AML-193 (cell line): ENCODE measurements at regions not wholly inside any gene's neighbourhood (a gene's known extent, or its start where the extent isn't known, plus 50 kb on each side); places are given as distances from the start of the nearest gene placed in this dataset.

Source experiments
- DNase-seq, 2 experiments: peaks; one replicate each; lab custom pipeline; 2025; lab: John Stamatoyannopoulos, UW

GRCh38 chr12:46572644-46573346 is 200.2 kb upstream of the SLC38A2 start:
- DNase-seq, result no peak

- DNase-seq, result no peak
Measured at GRCh38 chr12:46571608-46572007, 199.0 kb upstream of the SLC38A2 start.

GRCh38 chr12:46569826-46570439 is 197.4 kb upstream of the SLC38A2 start:
- DNase-seq, result no peak

DNA sequence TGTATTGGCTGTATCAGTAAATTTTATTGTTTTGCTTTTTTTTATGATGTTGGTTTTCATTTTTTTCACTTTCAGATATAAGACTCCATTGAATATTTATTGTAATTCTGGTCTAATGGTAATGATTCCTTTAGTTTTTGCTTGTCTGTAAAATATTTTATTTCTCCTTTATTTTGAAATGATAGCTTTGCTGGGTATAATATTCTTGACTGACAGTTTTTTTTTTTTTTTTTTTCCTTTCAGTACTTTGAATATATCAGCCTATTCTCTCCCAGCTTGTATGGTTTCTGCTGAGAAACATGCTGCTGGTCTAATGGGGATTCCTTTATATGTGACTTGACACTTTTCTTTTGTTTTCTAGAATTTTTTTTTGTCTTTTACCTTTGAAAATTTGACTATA is 195.1 kb upstream of the SLC38A2 start:
- no peak for DNase-seq

DNA sequence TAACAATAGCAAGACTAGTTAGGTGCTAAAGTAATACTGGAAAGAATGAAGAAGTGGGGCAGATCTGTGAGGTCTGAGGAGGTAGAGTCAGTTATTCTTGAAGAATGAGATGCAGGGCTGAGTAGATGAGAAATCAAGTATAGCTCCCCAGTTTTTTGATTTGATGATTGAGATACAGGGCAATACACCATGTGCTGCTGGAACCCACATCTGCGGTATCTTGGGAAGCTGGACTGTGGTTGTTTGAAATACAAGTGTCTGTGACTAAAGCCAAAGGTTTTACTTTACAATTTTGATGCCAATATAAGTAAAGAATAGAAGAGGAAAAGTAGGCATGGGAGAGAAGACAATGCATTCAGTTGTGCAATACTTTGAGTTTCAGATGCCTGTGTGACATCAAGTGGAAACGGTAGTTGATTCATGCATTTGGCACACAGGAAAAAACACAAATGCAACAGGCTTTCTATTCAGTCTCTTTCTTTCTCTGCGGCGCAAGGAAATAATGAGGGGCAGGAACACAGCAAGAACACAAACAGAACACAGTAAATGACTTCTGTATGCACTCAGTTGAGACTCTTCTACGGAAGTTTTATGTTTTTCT is 190.2 kb upstream of the SLC38A2 start:
- DNase-seq, result peak; percentile 34 to 56

- DNase-seq, result peak; percentile 4 to 29
Measured at GRCh38 chr12:46561769-46562624, 189.4 kb upstream of the SLC38A2 start.

DNA sequence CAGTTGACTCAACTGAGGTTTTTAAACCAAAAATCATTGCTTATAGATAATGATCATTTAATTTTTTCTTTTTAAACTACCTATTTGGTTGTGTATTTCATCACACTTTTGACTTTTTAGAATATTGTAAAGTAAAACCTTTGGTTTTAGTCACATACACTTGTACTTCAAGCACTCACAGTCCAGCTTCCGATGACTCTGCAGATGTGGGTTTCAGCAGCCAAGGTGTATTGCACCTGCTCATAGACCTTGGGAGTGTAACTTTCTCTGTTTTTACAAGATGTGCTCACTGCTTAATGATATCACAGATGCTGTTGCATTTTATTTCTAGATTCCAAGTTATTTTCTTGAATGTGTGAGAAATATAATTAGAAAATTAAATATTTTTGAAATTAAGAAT is 188.3 kb upstream of the SLC38A2 start:
- no peak for DNase-seq

- DNase-seq, result no peak
Measured at GRCh38 chr12:46560089-46560488, 187.5 kb upstream of the SLC38A2 start.

GRCh38 chr12:46559311-46559710 is 186.7 kb upstream of the SLC38A2 start:
- no peak for DNase-seq

- DNase-seq, result no peak
Measured at GRCh38 chr12:46558677-46559076, 186.1 kb upstream of the SLC38A2 start.

DNA sequence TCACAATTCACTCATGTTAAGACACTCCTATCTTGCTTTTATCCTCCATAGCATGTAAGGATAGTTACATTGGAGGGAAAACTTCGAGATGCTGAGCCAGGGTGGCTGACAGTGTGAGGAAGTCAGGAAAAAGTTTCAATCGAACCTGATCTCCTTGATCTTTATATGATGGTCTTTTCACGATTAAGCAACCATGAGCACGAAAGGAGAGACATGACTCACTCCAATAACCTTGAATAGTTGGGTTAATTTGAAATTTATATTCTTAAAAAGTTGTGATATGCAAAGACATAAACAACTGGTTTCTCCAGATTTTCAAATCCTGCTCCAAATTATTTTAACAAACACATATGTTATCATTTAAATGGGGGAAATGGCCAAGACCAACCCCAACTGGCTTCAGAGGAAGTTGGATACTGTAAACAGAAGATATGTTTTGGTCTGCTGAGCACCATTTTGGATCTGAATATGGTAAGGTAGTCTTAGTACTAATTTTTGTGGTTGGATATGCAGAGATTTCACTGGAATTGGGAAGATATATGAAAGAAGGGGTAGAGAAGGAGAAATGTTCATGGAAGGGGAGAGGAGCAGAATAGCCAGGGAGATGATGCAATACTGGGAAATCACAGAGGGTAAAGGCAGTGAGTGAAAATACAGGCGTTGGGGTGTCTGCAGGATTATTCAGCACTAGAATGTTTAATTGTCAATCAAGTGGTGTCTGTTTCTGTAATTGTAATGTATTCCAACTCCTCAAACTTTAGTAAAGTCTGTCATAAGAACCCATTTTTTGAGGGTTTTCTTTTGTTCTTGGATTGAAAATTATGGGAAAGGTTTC is 185.2 kb upstream of the SLC38A2 start:
- no peak for DNase-seq

GRCh38 chr12:46556819-46557524 is 184.4 kb upstream of the SLC38A2 start:
- DNase-seq, result no peak

DNA sequence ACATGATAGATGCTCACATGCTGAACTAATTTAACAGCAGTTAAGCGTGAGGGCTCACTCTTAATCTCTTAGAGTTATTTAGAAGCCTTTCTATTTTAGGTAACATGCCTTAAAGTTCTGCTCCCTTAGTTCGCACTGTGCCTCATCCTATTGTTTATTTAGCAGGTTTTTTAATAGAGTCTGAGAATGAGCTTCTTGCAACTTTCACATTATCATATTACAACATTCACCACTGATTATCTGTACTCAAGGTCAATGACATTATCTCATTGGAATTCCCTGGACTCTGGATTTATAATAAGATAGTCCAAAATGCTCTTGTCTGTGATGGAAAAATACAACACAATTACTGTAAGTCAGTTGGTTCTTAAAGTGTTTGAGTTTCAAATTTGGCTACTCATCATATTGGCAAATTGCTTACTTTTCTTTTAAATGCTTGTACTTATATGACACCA is 183.6 kb upstream of the SLC38A2 start:
- no peak for DNase-seq

DNA sequence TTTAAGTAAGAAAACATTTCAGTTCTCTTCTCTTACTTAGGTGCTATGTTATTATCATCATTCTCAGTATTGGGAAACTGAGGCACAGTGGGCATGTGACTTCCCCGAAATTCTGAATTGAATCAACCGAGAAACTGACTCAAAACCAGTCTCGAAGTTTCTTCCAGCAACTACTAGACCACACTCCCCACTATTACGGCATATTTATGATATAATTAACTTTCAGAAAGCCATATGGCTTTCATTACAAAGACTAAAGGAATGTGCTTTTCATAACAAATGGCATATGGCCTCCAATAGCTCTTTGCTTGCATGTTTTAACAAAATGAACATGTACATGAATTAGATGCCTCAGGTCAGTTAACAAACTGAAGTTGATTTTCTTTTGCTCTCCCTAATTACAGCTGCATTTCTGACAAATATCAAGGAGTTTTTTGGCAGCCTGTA is 182.9 kb upstream of the SLC38A2 start:
- DNase-seq, result no peak

GRCh38 chr12:46554460-46554859 is 181.9 kb upstream of the SLC38A2 start:
- no peak for DNase-seq

DNA sequence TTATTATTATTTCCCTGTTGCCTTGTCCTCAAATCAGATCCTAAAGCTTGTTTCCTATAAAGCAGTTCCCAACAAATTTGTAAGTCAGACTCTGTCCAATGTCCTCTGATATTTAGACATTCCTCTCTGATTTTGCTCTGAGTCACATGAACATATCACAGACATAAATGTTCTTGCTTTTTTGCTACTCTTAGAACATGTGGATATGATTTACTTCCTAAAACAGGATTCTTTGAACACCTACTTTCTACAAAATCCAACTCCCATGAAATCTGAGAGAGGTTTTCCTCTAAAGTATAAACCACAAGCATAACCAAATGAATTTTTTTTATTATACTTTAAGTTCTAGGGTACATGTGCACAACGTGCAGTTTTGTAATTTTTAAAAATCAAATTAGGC is 181.3 kb upstream of the SLC38A2 start:
- DNase-seq, result no peak

- no peak for DNase-seq
Measured at GRCh38 chr12:46553266-46553665, 180.7 kb upstream of the SLC38A2 start.

DNA sequence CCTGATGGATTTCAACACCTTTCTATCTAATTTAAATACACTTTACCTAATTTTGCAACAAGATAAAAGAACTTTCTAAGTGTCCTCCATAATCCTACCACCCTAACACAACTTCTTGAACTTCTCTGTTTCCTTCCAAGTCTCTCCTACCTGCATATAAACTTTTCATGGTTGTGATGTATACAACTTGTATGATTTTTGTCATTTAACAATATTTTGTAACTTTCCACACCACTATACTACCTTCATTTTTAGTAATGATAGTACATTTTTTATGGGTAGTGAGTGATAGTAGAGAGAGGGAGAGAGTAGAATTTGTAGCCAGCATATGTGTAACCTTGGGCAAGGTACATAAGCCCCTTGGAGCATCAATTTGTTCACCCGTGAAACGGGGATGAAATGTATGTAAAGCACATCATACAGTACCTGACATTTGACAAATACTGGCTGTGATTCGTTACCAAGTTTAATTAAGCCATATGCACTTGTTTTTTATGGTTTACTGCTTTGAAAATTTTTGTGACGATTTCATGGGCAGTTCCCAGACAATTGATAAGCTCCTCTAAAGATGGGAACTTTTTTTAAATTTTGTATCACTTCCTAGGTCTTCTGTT is 177.8 kb upstream of the SLC38A2 start:
- no peak for DNase-seq

- no peak for DNase-seq
Measured at GRCh38 chr12:46549527-46550265, 177.1 kb upstream of the SLC38A2 start.

DNA sequence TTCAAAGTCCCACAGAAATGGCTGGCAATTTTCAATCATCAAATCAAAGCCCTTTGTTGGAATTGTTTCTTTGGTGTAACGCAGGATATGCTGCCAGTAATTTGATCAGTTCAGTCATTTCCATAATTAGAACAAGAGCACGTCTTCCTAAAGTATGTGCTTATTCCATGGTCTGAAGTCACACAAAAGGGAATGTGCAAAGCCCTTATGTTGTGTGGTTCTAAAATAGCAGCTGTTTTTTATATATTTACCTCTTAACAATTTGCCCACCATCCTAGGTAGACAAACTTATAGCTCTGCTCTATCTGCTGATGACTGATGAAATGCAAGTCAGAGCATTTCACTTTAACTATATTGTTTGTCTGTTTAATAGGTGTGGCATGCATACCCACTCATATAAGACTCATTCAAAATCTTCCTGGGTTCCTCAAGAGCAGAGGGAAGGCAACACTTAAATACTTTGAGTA is 176.1 kb upstream of the SLC38A2 start:
- DNase-seq, result no peak
